Inferior parietal cortex (tissue), 1 donor: ENCODE measurements at regions not wholly inside any gene's neighbourhood (a gene's known extent, or its start where the extent isn't known, plus 50 kb on each side); places are given as distances from the start of the nearest gene placed in this dataset.
"Not testable (repeated sequence)": the region's sequence is repeated elsewhere in the genome, so short reads cannot be mapped to it uniquely, and the experiment has no call there.

Source experiments
- DNase-seq: peaks from one replicate; pipeline ENCODE4 v3.0.0-alpha.2; 2016; ENCODE audit errors: extremely low spot score

DNA sequence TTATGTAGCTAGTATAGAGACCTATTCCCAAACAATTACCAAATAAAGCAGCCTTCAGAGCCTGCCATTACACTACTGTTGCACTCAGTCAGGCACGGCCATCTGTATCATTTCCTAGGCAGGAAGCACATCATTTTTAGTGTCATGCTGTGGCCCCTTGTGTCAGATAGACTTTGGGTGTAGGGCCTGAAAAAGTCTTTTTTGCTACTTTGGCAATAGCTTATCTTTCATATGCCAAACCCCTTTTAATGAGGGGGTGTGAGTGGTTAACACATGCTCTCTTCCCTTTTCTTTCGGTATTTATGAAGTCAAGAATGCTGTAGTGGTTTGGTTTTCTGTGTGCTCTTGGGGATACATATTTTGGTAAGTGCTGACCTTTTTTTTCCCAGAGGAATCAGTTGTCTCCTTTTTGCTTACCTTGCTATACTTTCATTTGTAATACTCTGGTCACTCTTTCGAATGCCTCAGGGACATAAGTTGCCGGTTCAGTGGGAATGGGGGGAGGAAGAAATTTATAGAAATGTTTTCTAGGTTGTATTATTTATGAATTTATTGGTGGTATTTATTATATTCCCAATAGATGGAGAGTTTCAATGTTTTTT, 209.8 kb downstream of the CSNK1G3 start:
- no peak for DNase-seq

DNA sequence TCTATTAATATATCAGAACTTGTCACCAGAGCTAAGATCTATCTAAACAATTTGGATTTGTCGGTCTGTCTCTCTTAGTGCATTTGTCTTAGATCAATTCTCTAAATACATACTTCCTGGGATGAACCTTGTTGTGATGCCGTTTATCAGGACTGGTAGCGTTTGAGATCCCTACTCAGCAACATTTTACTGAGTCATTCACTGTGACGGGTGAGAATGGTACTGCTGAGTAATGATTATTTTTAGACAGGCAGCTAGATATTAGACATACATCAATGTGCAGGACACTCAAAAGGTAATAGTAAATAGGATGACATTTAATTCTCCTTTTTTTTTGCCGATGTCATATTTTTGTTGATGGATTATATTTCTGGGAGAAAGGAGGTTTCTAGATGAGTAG, 209.0 kb downstream of the CSNK1G3 start:
- no peak for DNase-seq

DNA sequence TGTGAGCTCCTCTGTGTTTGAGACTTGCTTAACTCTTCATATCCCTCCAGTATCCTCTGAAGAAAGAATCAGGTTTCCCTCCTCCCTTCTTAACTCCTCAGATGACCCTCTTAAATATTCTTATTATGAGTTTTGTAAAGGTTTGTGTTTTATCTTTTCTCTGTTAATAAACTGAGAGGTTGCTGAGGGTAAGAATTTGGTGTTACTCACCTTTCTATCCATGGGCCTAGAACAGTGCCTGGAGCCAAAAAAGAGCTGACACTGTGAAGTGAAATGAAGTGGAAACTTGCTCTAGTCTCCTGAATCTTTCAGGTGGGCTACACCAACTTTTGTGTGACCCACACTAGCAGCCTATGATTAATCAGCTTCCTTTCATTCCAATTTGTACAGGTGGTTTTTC, 208.4 kb downstream of the CSNK1G3 start:
- no peak for DNase-seq

DNA sequence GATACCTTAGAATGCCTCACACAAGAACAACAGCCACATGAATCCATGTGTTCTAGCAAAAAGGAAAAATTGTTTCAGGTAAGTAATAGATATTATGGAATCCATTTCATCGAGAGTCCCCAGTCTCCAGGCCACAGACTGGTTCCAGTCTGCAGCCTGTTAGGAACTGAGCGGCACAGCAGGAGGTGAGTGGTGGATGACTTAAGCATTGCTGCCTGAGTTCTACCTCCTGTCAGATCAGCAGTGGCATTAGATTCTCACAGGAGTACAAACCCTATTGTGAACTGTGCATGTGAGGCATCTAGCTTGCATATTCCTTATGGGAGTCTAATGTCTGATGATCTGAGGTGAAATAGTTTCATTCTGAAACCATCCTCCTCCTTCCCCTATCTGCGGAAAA, 207.0 kb downstream of the CSNK1G3 start:
- no peak for DNase-seq

DNA sequence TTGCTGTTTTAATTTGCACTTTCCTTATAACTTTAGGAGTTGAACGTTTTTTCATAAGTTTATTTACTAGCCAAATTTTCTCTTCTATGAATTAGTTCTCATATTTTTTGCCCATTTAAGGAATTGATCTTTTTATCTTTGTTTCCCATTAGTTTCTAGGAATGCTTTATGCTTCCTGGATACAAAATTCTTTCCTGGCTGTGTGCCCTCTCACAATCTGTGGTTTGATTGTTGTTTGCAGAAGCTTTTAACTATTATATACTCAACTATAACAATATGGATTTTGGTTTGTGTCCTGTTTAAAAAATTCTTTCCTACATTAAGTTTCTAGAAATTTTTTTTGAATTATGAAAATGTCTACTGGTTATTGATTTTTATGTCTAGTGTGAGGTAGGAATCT, 206.3 kb downstream of the CSNK1G3 start:
- no peak for DNase-seq

DNA sequence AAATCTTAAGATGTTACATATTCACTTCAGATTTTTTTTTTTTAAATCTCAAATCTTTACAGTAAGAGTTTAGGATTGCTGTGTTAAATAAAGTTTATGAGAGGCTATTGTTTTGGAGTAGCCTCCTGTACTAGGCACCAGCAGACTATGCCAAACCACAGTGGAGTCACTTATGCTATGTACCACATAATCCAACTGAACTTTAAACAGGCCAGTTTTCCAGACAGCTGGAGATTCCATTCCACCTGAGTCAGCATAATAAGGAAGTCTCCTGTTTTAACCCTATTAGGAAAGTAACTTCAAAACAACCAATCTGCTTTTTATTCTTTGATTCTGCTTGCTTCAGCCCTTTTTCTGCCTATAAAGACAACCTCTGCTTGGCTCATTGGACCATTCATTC, 205.2 kb downstream of the CSNK1G3 start:
- no peak for DNase-seq

DNA sequence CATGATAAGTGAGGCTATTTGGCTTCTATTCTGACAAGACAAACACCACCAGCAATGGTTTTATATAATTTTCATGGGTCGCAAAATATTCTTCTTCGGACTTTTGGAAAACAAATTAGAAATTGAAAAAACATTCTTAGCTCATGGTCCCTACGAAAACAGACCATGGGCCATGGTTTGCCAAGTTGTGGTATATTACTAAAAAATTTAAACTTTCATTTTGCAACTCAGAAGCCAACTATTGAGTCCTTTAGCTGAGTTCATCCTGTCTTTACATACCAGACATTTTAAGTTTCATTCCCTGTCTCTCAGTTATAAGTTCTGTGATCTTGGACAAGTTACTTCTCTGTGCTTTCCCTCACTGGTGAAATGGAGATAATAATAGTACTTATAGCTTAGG, 198.1 kb downstream of the CSNK1G3 start:
- no peak for DNase-seq

DNA sequence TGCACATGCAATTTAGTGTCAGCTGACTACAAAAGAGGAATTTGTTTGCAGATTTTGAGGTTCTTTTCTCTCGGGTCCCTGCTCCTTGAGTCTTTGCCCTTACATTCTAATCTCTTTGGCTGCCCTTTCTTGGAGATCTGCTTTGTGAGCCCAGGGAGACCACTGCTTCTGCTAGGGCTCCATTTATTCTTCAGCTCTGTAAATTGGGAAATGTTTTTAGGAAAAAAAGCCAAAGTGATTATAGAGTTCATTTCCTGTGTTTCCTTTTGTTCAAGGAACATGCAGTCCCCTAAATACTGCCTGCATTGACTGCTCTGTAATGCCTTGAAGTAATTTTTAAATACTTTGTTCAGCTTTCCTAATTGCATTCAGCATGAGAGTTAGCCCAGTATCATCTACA, 197.4 kb downstream of the CSNK1G3 start:
- no peak for DNase-seq

DNA sequence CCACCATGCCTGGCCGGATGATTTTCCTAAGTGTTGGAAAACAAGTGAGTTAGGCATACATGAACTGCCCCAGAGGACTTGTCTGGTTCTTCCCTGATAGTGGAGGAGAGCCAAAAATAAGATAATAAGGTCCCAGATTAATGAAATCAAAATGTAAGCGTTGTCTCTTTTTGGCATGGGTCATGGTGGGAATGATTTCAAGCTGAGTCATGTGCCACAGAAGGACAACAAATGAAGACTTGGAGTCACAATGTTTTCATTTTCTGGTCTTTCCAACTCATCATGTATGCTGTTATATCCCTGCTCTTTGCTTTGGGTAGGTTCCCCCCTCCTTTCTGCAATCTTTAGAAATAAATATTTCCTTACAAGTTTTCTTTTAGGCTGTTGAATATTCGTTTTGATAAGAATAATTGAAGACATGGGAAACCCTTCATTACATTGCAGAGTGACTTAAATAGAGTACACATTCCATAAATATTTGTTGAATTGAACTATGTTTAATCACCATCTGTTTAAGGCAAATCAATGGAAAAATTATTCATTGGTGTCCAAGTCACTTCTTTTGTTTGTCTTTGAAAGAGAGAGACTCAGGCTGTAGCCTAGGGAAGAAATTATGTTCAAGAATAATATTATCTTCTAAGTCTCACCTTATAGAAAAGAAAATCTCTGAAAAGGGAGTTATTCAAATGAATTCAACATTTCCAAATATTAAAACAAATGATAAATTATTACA, 196.3 kb downstream of the CSNK1G3 start:
- DNase-seq: no peak

DNA sequence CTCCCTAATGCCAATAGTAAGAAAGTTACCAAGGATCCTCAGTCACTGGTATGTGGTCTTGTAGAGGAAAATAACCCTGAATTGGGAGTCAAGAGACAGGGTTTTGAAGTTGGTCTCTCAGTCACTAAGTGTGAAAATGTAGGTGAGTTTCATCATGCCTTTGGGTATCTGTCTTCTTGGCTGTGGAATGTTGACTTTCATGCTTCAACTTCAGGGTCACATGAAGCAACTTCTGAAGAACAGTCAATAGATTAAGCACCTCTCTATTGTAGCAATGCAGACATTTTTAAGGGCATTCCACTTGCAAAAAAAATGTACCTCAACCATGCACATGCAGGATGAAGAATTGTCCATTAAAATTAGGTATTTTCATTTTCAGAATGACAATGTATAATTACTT, 194.6 kb downstream of the CSNK1G3 start:
- DNase-seq: no peak

DNA sequence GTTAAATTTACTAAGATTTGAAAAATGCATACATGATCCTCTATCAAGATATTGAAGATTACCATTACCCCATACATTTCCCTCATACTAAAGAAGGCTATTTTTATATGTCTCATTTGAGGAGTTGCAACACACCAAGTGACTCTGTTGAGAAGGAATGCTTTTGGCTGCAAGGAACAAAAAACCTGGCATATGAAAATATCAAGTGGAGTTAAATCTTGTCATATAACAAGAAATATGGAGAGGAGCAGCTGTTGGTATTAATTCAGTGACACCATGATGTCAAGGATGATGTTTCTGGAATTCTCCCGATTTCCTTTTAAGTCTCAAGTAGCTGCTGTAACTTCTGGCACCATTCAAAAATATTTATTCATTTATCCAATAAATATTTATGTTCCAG, 193.8 kb downstream of the CSNK1G3 start:
- DNase-seq: no peak

DNA sequence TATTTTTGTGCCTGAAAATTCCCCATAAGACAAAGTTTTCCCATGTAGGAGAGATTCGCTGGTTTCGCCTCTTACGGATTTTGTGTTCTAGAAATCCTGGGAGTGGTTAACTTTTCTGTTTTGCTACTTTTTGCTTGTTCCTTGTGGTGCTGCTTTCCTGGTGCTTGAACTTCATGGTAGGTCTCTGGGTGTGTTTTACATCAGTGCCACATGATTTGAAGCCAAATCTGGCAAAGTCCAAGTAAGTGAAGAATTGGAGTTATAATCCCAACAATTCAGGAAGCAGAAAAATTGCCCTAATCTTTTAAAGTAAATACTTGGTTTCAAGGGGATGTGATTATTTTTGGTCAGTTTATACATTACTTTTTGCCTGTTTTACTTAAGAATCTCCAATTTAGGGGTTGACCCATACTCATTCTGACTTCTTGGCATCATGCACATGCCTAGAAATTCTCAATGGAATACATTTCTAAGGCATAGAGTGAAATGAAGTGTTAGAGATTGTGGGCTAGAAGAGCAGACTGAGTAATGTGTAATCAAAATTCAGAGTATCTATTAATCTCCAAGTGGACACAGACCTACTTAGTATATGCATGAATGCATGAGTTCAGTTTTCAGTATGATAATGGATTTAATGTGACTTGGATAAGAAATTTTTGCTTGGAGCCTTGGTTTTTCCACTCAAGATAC, 189.7 kb downstream of the CSNK1G3 start:
- no peak for DNase-seq

DNA sequence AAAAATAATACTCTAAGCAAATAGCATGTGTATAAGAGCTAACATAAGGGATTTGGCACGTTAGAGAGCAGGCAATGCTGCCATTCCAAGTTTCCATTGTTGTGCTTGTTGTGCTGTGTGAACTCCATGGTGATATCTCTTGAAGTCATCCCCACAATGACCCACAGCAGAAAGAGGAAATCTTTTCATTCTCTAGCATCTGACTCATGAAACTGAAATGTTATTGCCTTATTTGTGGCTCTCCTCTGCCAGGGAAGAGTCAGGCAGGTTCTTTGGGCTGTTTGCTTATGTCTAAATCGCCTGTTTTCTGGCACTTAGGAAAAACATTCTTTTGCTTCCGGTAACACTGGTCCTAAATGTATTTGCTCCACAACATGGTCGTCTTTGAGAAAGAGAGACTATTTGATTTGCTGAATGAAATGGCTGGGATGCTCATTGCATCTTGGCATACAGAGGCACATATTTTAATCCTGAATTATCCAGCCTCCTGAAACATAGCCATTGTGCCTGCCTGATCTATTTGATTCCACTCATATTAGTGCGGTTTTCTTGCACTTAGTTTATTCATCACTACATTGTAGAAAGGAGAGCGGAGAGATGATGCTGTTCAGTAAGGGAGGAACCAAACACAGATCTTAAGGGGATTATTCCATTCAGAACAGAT, 188.8 kb downstream of the CSNK1G3 start:
- no peak for DNase-seq

DNA sequence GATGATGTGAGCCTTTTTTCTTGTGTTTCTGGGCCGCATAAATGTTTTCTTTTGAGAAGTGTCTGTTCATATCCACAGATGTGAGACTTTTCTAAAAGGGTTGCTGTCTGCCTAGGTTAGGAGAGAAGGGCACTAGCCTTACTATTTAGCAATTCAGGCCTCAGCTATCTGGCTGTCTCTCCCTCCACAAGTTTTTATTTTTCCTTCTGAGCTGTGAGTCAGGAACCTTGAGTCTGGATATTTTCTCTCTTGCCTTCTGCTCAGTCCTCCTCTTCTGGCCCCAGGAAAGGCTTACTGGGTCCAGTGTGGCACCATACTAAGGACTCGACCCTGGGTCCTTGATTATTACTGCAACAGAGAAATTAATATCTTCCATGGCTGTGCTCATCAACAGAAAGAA, 187.6 kb downstream of the CSNK1G3 start:
- no peak for DNase-seq

DNA sequence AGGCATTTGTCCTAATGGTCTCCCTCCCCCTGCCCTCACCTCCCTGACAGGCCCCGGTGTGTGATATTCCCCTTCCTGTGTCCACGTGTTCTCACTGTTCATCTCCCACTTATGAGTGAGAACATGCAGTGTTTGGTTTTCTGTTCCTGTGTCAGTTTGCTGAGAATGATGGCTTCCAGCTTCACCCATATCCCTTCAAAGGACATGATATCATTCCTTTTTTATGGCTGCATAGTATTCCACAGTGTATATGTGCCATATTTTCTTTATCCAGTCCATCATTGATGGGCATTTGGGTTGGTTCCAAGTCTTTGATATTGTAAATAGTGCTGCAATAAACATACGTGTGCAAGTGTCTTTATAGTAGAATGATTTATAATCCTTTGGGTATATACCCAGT, 187.0 kb downstream of the CSNK1G3 start:
- not testable (repeated sequence) for DNase-seq

DNA sequence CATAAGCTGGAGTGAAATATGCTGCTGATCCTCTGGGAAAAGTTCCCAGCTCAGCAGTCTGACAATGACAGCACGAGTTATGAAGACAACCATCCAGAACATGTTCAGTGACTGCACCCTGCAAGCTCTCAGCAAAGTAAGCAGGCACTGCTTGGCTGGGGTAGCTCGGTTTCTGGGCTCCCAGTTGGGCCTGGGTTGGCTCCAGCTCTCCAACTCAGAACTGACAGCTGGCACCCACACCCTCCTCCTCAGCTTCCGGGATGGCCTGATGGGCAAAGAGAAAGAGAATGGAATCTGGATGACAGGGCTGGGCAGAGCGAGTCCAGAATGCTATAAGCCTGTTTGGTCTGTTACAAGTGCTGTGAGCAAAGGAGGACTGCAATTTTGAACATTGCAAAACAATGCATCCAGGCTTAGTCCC, 185.0 kb downstream of the CSNK1G3 start:
- DNase-seq: peak; percentile 76

DNA sequence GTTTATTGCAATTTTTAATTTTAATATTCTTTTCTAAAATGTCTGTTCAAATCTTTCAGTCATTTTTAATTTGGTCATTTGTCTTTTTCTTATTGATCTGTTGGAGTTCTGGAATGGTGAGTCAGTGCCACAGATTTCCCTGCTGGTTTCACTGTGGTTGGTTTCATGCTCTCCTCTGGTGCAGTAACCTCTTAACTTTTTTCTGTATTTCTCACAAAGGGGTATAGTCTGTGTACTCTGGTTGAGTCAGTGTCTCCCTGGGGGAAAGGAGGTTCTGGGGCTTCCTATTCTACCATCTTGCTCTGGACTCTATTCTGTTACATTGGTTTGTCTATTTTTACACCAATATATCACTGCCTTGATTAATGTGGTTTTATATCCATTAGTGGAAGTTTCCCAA, 178.8 kb downstream of the CSNK1G3 start:
- DNase-seq: no peak

DNA sequence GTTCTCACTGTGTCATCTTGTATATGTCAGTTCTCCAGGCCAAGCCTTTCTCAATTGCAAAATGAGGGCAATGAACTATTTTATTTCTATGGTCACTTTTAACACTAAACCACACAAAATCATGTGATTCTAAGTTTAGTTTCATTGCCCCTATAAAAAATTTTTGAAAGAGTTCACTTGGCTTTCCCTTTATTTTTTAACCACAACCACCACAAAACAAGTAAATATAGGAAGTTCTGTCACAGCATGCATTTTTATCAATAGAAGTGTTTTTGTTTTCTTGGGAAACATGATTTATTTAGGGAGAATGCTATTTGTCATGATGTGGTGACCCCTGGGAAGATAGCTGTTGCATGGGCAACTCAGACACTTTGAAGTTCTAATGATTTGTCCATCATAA, 169.1 kb downstream of the CSNK1G3 start:
- no peak for DNase-seq

DNA sequence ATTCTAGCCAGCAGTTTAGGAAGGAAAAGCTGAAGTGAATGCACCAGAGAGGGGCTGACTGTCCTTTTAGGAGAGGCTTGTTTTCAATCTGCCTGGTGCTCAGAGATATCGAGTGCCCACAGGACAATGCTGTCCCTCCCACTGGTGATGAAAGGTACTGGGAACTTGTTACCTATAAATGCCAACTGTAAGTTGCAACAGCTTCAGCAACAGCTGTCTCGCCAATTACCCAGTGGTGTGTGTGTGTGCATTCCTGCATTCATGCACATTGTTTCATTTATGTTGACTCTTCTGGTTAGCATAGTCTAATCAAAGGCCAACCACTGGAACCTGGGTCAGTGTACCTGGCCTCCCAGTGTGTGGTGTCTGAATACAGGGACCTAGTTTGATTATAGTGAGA, 161.1 kb downstream of the CSNK1G3 start:
- DNase-seq: no peak

DNA sequence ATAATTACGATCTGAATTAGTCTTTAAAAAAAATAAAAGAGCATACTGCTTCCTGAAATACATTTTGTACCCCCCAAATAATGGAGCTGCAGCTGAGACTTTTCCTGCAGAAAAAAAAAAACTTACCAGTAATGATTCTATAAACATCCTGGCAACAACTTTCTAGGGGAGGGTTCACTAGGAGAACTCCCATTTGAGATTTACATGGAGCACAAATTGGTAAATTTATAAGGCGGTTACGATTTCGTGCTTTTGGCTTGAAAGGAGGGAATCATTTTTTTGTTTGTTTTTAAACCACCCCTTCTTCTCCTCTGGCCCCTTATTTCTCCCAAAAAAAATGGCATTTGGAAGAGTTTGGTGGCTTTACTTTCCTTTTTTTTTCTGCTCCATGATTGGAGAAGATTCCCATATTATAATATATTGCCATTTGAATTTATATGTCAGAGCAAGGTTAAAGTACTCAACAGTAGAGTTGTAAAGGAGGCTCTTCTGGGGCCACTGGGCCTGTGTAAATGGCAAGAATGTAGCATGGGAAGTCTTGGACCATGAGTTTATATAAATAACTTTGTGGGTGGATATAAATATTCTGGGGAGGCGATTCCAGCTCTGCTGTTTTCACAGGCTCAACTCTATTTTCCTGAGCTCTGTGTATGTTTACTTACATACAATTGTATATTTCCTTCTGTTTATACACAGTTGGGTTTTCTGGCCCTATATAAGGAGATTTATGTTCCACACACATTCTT, 159.9 kb downstream of the CSNK1G3 start:
- DNase-seq: peak; percentile 13

DNA sequence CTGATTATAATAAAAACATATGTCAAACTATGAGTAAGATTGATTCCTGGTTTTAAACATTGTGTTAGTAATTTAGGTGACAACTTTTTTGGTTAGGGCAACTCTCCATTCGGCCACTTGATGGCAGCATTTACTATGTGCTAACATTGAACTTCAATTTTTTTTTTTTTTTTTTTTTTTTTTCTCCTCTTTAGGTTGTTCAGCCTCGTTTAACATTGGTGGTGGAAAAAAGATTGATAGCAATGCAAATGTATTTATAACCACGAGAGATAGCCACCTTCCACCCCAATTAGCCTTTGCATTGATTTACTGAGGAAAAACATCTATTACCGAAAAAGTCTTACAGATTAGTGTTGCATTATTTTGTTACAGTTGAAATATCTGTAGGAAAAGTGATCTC, 159.1 kb downstream of the CSNK1G3 start:
- DNase-seq: peak; percentile 87
